ENCODE measurements at regions not wholly inside any gene's neighbourhood (a gene's known extent, or its start where the extent isn't known, plus 50 kb on each side); places are given as distances from the start of the nearest gene placed in this dataset.

DNA sequence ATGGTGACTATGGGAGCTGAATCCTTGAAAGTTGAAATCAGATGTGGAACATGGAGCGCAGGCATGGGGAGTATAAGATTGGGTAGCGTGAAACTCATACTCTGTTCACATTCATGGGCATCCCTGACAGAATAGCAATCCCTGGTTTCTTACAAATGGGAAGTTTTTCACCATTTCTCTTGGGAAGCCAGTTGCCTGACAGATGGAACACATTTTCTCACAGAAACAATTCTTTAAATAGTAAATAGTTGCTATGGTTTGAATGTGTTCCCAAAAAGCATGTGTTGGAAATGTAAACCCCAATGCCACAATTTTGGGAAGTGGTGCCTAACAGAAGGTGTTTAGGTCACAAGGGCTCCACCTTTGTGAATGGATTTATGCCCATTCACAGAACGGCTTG, 262.8 kb upstream of the HS3ST5 start:
- H3K4me3 ChIP-seq (ENCODE audit: low read depth, low read length), result no peak overlapping the region

DNA sequence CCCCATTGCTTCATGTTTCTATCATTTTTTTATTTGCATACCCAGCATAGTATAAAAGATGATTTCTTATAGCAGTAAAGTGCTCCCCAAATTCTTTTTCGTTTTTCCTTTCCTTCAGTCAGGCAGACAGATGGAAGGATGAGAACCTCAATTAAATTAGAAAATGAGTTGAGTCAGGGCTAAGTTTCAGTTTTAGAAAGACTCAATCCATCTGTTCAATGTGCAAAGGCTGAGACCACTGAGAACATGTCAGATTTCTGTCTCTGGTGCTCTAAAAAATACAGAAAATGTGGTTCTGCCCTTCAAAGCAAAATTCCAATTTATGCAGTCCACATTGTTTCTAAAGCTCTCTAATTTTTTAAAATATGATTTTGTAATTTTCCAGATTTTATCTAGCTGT, 257.6 kb upstream of the HS3ST5 start:
- DNase-seq (ENCODE audit: low read depth), result no peak
- TF ChIP-seq, protein P1, sequence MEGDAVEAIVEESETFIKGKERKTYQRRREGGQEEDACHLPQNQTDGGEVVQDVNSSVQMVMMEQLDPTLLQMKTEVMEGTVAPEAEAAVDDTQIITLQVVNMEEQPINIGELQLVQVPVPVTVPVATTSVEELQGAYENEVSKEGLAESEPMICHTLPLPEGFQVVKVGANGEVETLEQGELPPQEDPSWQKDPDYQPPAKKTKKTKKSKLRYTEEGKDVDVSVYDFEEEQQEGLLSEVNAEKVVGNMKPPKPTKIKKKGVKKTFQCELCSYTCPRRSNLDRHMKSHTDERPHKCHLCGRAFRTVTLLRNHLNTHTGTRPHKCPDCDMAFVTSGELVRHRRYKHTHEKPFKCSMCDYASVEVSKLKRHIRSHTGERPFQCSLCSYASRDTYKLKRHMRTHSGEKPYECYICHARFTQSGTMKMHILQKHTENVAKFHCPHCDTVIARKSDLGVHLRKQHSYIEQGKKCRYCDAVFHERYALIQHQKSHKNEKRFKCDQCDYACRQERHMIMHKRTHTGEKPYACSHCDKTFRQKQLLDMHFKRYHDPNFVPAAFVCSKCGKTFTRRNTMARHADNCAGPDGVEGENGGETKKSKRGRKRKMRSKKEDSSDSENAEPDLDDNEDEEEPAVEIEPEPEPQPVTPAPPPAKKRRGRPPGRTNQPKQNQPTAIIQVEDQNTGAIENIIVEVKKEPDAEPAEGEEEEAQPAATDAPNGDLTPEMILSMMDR (IDR thresholded peaks at IDR 0.05; ENCODE audit: insufficient read depth, low read depth, low read length), result no peak
- H3K4me3 ChIP-seq (ENCODE audit: low read depth, low read length), result no peak overlapping the region

More for the DNA sequence above, 262.8 kb upstream of the HS3ST5 start:
- no peak for DNase-seq (ENCODE audit: low read depth)
- TF ChIP-seq, protein P1 (IDR thresholded peaks at IDR 0.05; ENCODE audit: insufficient read depth, low read depth, low read length), result no peak

DNA sequence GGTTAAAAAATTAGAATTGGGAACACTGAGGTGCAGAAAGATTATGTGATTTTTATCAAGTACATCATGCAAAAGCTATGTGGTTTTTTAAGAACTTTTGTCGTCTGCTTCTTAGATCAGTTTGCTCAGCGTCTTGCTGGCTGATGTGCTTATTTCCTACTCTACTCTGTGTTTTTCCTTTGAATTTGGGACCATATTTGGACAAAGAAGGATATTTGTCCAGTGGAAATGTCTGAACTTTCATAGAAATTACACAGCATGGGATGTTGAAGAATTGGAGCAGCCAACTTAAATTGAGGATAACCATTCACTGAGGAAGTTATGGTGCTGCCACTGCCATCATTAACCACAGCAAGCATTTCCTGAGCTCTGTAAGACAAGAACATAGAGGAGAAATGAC, 252.8 kb upstream of the HS3ST5 start:
- TF ChIP-seq, protein P1 (IDR thresholded peaks at IDR 0.05; ENCODE audit: insufficient read depth, low read depth, low read length), result no peak
- no peak for DNase-seq (ENCODE audit: low read depth)
- H3K4me3 ChIP-seq (ENCODE audit: low read depth, low read length), result no peak overlapping the region

GRCh38 chr6:114595186-114595585, 252.4 kb upstream of the HS3ST5 start:
- no peak overlapping the region for H3K4me3 ChIP-seq (ENCODE audit: low read depth, low read length)
- TF ChIP-seq, protein P1 (IDR thresholded peaks at IDR 0.05; ENCODE audit: insufficient read depth, low read depth, low read length), result no peak
- no peak for DNase-seq (ENCODE audit: low read depth)

DNA sequence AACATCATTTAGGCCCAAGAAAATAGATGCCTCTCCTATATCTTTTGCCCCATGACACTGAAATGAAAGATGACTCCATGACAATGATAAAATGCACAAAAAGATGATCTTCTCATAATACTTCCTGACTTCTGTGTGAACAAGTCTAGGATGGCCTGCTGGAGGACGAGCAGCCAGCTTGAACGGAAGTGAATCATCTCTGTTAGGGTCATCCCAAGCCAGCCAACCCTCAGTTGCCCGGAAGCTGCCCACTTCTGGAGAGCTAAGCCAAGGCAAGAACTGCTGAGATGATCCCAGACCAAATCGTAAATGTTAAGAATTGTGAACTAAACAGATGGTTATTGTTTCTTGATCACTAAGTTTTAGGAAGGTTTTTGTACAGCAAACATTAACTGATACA, 249.7 kb upstream of the HS3ST5 start:
- TF ChIP-seq, protein P1 (IDR thresholded peaks at IDR 0.05; ENCODE audit: insufficient read depth, low read depth, low read length), result no peak
- H3K4me3 ChIP-seq (ENCODE audit: low read depth, low read length), result no peak overlapping the region
- no peak for DNase-seq (ENCODE audit: low read depth)

GRCh38 chr6:114588726-114589125, 245.9 kb upstream of the HS3ST5 start:
- TF ChIP-seq, protein P1 (IDR thresholded peaks at IDR 0.05; ENCODE audit: insufficient read depth, low read depth, low read length), result no peak
- no peak overlapping the region for H3K4me3 ChIP-seq (ENCODE audit: low read depth, low read length)
- no peak for DNase-seq (ENCODE audit: low read depth)

DNA sequence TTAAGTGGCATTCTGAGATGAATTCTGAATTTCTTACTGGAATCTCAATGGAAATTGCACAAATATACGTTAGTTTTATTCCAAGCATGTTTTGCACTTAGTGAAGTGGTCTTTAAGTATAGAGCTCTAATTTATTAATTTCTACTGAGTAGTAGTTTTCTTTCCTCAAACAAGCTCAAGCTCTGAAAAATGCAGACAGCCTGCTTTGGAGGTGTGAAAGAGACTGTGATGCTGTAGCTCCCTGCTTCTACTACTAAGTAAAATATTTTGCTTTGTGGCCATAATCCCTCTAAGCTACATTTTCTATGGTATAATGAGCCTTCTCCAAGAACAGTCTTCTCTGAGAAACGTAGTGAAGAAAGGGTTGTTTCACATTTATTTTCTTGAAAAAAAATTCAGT, 243.5 kb upstream of the HS3ST5 start:
- H3K4me3 ChIP-seq (ENCODE audit: low read depth, low read length), result no peak overlapping the region
- DNase-seq (ENCODE audit: low read depth), result no peak
- TF ChIP-seq, protein P1 (IDR thresholded peaks at IDR 0.05; ENCODE audit: insufficient read depth, low read depth, low read length), result no peak

Data from fibroblast of villous mesenchyme (primary cell).